UCSD-AML1 (cell line): ENCODE measurements at regions not wholly inside any gene's neighbourhood (a gene's known extent, or its start where the extent isn't known, plus 50 kb on each side); places are given as distances from the start of the nearest gene placed in this dataset.
"Not testable (repeated sequence)": the region's sequence is repeated elsewhere in the genome, so short reads cannot be mapped to it uniquely, and the experiment has no call there.

Experiments used
- DNase-seq: peaks from one replicate; lab custom pipeline; 2025; ENCODE audit not compliant: unreplicated experiment; lab: John Stamatoyannopoulos, UW

DNA sequence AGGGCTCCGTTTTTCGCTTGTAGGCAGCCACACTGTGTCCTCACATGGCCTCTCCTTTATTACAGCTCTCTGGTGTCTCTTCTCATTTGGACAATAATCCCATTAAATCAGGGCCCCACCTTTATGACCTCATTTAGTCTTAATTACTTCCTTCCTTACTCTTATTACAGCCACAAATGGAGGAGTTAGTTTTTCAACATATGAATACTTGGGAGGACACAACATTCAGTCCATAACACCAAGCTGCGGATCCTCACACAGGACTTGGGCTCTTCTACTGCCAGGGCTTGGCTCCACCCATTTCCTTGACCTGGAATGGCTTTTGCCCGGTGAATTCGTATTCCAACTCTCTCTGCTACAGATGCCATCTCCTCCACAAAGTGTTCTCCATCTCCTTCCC, 74.3 kb upstream of the SLC7A14 start:
- DNase-seq = no peak

DNA sequence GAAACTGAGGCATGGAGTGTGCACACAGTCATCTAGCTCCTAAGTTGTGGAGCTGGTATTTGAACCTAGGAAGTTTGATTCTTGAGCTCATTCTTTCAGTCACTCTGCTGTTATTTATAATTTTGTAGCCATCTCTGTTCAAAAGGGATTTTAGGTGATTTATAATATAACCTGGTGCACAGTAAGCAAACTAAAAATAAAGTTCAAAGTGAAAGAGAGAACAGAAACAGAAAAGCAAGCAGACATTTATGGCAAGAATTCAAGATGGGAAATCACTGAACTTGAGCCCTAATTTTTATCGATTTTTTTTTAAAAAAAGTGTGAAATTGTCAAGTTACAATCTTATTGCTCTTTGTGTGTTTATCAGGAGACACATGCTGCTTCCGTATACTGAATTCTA, 71.4 kb upstream of the SLC7A14 start:
- no peak for DNase-seq

DNA sequence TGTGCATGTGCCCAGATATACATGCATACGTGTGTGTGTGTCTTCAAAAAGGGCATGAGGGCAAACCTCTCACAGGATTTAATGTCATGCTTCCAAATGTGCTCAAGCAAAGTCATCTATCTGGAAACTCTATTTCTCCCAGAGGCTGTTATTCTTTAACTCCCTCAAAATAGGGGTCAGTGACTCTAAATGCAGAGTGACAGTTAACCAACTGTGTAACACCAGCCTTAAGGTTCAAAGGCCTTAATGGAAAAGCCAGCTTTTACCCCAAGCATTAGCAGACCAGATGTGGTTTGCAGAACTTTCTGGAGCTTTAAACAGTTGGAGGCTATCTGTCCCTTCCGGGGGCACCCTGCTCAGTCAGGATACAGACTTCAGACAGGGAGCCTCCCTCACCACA, 70.4 kb upstream of the SLC7A14 start:
- DNase-seq = no peak

DNA sequence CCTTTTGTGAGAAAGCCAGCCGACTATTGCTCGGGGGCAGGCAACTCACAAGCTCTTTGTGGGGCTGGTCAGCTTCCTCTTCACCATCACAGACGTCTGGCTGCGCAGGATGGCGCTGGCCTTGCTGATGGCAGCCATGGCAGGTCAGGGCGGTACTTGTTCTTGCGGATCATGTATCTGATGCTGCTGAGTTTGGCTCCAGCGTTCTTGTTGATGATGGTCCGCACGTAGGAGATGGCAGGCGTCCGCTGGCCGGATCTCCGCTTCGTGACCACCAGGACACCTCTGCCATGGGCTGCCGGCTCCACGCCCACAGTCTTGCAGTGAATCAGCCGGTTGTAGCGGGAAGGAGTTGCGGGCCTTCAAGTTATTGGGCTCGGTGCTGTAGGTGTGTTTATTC, 67.9 kb upstream of the SLC7A14 start:
- no peak for DNase-seq

DNA sequence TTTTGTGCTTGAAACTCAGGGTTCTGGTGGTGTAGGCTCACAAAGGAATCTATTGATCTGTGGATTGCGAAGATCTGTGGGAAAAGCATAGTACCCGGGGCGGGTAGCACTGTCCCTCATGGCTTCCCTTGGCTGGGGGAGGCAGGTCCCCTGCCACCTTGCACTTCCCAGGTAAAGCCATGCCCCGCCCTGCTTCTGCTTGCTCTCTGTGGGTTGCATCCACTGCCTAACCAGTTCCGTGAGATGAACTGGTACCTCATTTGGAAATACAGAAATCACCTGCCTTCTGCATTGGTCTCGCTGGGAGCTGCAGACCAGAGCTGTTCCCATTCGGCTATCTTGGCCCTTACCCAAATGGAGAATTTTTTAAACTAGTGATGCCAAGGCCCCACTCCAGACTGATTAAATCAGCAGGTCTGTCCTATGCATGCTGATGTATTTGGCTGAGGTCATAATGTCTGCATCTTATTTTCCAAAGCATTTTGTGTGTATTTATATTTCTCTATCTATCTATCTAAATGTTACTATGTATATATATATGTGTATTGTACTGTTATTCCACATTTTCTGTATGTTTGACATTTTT, 65.5 kb upstream of the SLC7A14 start:
- DNase-seq = no peak

DNA sequence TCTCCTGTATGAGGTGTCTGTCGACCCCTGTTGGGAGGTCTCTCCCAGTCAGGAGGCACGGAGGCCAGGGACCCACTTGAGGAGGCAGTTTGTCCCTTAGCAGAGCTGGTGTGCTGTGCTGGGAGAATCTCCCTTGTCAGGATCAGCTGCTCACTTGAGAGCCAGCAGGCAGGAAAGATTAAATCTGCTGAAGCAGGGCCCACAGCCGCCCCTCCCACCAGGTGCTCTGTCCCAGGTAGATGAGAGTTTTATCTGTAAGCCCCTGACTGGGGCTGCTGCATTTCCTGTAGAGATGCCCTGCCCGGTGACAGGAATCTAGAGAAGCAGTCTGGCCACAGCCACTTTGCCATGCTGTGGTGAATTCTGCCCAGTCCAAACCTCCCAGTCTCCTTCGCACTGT, 64.7 kb upstream of the SLC7A14 start:
- DNase-seq = not testable (repeated sequence)

DNA sequence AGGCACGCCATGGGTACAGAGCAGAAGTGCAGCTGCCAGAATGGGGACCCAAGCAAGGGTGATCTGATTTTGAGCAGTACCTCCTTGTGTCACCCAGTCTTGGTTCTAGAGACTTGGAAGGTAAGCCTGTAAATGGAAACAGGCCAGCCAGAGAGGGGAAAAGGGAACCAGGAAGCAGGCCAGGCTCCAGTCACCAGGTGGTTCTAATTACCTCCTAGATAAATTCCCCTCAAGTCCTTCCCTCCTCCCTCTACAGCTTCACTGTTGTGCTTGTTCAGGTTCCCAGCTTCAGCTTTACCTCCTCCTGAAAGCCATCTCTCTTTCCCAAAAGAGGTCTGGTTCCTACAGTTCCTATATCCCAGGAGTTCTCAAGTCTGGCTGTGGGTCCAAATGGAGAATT, 58.8 kb upstream of the SLC7A14 start:
- no peak for DNase-seq

DNA sequence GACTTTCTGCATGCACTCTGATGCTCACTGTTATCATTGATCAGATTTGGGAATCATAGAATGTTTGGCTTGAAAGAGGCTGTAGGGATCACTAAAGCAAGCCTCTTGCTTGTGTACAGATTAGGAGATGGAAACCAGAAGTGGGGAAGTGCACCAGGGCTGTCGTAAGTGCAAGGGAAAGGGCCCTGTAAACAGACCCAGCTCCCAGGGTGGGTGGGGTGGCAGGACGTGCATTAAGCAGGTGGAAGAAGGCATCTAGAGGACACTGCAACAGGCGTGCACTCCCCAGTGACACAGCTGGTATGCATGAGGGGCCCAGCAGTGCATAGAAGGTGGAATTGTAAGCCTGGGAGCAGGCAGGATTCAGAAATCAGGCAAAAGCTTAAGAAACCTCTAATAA, 58.0 kb upstream of the SLC7A14 start:
- DNase-seq = no peak

DNA sequence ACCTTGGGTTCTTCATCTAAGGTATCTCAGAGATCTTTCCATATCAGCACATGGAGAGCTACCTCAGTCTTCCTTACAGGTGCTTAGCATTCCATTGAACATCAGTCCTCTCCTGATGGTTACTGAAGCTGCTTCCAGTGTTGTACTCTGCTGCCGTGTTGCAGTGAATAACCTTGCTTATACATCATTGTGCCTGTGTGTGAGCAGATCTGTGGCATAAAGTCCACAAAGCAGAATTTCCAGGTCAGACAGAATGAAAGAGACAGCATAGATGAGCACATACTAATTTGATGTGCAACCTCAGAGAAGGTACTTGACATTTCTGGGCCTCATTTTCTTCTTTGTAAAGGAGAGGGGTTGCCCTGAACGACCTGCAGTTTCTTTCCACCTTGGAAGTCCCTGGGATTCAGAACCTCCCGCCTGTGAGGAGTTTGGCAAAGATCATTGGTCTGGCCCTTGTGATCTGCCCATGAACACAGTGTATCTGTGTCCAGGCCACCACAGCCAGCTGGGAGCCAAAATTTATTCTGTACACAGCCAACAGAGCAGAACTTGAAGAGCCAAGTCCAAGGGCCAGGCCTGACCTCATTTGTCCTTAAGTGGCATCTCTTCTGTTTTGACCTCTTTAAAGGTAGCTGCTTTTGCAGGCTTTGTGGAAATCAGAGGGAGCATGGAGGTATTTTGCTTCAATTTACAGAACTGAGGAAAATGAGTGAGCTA, 57.2 kb upstream of the SLC7A14 start:
- DNase-seq = no peak

DNA sequence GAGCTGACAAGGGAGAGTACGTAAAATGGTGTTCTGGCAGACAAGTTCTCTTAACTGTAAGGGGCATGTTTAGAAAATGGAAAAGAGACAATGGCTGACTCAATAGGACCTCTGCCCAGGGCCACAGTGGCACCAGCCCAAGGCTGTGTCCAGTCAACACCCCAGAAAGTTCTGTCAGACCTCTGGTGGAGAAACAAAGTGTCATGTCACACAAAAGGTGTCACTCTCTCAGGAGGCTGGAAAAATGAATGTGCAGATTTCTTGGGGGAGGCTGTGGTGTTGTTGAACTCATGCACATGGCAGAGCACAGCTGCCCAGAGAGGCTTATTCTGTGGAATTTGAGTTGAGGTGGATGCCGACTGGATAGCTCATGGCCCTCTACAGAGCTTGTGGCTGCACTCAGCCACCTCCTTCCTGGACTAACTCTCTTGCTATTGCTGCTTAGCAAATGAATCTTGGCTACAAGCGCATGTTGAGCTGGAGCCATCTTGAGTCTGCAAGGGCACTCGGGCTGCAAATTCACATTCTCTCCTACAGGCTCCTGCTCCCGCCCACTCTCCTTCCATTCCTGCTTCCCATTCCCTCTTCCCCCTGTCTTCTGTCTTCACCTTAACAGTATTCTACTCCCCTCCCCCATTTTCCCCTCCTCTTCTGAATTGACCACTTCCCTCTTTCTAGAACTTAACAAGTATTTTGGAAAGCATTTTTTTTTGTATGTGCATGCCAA, 55.8 kb upstream of the SLC7A14 start:
- no peak for DNase-seq

DNA sequence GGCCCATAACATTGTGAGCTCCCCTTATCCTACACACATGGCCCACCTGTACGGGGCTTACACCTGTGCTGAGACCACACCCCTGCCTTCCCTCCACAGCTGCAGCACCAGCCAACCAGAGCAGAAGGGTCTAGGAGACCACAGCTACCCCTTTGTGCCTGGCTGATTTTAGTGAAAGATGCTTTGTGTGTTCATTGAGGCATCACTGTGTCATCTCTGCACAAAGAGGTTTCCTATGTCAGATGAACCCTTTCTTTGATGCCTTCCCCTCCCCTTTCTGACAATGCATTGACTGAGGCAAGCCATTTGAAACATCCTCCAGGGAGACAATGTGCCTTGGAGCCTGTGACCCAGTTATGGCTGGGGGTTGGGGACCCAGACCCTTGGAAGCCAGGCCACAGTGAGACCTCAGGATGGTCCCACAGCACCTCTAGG, 54.9 kb upstream of the SLC7A14 start:
- DNase-seq = no peak

DNA sequence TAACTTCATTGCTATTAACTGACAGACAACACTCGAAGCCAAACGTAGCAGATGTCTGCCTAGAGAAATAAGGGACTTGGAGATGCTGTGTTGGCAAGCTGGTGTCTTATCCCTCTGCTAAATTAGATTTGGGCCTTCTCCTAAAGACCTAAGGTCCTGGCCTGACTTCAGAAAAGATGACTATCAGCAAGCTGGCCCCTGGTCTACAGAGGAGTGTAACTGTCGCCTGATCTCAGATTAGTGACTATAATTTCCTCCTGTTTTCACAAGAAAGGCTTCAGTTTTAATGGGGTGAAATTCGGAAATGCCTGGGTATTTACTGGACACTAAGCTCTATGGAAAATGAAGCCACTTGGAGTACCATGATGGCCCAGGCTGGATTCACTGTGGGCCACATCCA, 53.1 kb upstream of the SLC7A14 start:
- no peak for DNase-seq

DNA sequence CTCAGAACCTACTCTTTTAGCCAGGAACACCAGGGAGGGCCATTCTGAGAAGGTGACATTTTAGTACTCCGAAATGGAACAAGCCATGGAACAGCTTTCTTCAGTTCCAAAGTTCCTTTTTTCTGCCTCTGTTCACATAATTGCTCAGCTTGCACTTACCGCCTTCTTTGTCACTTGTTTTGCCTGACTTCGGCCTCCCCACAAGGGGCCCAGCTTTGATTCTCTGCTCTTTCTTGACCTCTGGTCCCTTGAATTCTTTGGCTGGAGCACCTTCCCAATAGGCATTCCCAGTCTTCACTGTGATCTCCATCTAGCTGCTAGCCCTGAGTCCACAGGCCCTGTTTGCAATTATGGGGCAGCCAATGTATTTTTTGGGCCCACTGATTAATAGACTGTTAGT, 51.4 kb upstream of the SLC7A14 start:
- DNase-seq = no peak

DNA sequence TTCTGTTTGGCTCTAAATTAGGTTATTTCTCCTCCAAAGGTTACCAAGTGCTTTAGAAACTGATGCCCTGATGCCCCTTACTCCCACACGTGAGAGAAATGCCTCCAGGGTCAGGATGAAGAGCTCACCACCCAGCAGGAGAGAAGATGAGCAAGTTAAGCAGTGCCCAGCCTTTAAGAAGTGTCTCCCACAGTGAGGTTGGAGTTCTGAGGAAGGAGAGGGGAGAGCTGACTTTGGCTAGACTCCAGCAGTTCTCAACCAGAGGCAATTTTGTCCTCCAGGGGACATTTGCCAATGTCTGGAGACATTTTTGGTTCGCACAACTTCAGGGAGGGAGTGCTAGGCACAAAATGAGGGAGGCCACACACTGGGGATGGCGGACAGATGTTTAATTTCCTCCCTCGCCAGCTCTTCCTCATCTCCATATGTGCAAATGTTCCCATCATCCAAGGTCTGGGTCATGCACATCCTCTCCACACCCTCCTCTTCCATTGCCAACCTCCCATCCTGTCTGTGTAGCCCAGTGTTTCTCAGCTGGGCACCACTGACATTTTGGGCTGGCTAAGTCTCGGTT, 50.6 kb upstream of the SLC7A14 start:
- DNase-seq = no peak
